NCI-H524 treated with DMSO at 0.1 percent for 48 hours (cell line): ENCODE measurements at regions not wholly inside any gene's neighbourhood (a gene's known extent, or its start where the extent isn't known, plus 50 kb on each side); places are given as distances from the start of the nearest gene placed in this dataset.
A peak's percentile ranks its signal among the peaks of the same experiment; 100 is the strongest.

Experiments
- DNase-seq: peaks from one replicate; lab custom pipeline; 2025; lab: John Stamatoyannopoulos, UW

DNA sequence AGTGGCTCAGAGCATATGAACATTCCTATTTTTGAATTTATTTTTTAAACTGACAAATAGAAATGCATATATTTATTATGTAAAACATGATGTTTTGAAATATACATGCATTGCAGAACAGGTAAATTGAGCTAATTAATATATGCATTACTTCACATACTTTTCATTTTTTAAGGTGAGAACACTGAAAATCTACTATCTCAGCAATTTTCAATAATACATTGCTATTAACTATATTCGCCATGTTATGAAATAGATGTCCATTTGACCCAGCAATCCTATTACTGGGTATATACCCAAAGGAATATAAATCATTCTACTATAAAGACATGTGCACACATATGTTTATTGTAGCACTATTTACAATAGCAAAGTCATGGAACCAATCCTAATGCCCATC lies 717.7 kb upstream of the PIK3C3 start:
- DNase-seq, result no peak

DNA sequence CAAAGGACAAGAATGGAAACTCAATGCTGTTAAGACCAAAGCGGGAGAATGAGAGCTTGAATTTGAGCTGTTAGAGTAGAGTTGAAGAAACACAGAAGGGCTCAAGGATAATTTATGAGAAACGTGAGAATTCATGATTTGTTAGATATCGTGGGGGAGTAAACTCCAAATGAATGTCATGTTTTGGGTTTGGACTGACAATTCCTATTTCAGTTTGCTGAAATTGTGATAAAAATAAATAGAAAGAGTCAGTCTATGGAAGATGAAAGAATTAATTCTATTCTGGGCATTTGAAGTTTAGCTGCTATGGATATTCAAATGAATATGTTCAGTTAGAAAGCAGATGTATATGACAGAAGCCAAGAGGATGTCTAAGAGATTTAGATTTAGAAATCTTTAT lies 723.4 kb upstream of the PIK3C3 start:
- no peak for DNase-seq

- no peak for DNase-seq
Observed at GRCh38 chr18:41227993-41228392, 727.0 kb upstream of the PIK3C3 start.

DNA sequence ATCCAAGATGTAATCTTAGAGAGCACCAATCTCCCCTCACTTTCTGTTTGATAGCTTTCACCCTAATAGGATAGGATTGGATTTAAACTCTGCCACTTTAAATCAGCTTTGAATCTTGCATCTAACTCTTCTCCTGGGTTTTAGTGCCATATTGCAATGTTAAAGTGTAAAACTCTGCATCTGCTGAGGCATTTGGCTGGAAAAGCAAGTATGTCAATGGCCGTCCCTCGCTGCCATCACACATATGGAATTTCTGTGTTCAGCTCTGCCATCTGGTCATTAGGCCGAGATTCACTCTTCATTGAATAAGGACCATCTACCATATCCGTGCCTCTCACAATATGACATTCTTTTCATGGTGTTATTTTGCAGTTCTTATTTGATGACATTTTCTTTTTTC lies 728.1 kb upstream of the PIK3C3 start:
- peak; percentile 19 for DNase-seq

GRCh38 chr18:41226186-41226585 lies 728.8 kb upstream of the PIK3C3 start:
- DNase-seq, result no peak

DNA sequence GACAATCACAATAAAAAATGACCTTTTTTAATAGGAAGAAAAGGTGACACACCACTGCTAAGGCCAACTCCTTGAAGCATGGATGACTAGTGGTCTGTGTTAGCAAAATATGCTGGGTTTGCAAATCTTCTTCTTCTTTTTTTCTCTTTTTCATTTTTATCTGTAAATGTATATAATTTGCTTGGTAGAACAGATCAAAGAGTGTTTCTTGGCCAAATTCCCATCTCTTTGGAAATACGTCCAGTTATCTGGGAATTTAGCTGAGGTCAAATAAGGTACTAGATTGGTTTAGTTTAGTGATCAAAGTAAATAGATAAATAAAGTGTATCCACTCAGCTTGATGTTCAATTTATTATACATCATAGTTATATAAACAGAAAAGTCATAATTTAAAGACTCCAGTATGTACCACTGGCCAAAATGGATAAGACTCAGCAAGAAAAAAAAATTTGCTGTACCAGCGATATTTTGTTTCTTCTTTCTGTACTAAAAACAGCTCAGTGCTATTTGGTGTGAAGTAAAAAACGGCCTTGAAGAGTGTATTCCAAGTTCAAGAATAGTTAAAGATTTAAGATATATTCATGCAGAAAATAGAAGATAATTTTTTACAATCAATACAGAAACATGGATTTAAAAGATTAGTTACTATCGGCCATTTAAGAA lies 738.6 kb upstream of the PIK3C3 start:
- no peak for DNase-seq

- DNase-seq, result no peak
Observed at GRCh38 chr18:41207706-41208105, 747.3 kb upstream of the PIK3C3 start.

DNA sequence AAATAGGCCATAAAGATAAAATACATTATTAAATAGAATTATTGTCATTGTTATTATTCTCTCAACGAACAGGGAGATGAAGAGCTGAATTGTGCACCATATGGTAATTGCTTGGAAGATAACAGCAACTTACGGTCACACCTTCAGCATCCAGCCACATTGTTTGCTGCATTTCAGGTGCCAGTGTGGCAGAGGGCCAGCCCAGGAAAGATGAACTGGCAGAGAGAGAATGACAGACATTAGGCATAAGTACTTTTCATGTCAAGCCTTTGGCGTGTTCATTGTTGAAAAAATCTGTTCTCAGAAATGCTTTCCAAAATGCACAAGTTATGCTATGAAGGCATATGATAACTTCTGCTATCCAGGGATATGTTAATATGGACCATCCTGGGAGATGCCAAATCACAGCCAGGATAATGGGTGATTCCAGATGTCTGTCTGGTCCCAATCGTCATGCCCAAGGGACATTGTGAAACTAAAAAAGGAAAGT lies 748.6 kb upstream of the PIK3C3 start:
- DNase-seq, result no peak

DNA sequence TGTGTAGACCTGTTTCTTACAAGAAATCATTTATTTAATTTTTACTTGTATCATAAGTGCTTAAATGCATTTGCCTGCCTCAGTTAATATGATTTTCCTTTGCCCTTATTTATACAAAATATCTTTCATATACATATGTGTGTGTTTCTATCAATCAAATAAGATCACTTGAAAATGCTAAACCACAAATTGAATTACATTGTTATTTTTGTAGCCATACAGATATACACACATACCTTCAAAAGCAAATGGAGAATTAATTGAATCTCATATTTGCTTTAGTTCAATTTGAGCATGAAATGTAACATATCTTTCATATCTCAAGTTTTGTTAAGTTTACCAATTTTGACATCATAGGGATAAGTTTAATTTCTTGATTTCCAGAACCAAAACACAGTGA lies 755.8 kb upstream of the PIK3C3 start:
- no peak for DNase-seq

- DNase-seq, result no peak
Observed at GRCh38 chr18:41197967-41198366, 757.1 kb upstream of the PIK3C3 start.

- DNase-seq, result no peak
Observed at GRCh38 chr18:41170346-41170745, 784.7 kb upstream of the PIK3C3 start.

DNA sequence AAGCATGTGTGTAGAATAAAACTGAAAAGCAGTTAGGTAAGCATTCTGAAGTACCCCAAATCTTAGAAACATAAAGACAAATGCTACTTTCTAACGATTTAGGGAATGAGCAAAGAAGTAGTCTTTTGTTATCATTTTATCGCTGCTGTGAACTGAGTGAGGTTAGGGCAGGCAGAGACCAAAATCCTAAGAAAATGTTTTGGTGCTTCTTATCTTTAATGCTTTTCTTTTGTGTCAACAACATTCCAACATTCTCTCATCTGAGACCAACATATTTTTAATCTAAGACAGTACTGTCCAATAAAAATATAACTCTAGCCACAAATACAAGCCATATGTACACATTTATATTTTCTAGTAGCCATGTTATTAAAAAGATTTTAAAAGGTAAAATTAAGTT lies 789.4 kb upstream of the PIK3C3 start:
- DNase-seq, result no peak

DNA sequence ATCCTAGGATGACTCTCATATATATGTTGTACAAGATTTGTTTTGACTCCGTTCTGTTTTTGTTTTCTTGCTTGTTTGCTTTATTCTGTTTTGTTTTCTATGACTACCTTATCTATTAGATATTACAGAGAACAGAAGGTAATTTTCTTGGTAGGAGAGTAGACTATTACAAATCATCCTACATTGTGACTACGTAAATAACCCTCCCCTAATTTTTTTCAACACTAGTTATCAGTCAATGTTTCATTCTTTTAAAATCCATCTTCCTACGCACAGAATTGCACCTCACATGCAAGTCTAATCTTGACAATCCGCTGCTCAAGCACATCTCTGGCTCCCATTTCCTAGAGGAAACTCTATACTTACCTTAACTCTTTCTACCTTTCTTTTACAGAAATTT lies 792.3 kb upstream of the PIK3C3 start:
- no peak for DNase-seq

DNA sequence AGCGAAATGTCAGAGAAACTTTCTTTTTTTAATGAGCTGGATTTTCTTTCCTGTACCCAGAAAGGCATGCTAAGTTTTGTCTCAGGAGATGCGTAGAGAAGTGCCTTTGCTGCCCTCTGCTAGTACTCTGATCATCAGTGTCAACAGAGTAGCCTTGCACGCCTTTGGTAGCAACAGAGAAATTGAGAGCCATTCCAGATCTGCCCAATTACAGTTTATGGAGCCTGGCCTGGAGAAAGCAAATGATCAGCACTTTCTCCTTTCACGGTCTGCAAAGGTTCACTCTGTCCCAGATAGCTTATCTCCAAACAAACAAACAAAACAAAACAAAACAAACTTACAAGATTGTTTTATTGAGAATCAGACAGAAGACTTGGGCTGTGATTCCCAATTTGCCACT lies 792.8 kb upstream of the PIK3C3 start:
- DNase-seq, result no peak

GRCh38 chr18:41155910-41156851 lies 798.9 kb upstream of the PIK3C3 start:
- DNase-seq, result no peak

DNA sequence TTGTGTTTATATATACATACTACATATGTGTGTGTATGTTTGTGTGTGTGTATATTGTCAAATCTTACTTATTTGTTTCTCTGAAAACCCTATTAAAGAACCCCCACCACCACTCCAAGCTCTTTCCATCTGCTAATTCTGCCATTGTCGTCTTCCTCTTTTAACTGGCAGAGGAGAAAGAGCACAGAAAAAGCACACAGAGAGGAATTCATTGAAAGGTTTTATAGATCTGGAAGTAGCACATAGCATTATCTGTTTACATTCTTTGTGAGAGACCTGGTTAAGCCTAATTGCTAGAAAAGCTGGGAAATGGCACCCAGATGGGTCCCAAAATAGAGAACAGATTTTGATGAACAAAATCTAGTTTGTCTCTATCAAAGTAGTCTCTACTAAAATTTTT lies 800.0 kb upstream of the PIK3C3 start:
- no peak for DNase-seq

DNA sequence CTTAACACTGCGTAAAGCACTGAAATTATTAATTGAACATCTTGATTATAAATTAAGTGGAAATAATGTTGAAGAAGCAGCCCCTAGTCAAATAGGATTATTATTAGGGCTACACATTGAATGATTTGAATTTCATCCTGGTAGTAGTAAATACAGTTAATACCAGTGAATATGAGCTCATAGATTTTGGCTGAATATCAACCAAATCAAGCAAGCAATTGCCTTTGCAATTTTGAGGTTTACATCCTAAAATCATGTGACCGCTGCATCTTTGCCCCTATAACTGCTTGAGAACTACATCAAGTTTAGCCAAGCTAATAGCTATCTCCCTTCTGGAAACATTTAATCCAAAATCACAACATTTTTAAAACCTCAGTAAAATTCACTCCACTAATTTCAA lies 801.2 kb upstream of the PIK3C3 start:
- no peak for DNase-seq

DNA sequence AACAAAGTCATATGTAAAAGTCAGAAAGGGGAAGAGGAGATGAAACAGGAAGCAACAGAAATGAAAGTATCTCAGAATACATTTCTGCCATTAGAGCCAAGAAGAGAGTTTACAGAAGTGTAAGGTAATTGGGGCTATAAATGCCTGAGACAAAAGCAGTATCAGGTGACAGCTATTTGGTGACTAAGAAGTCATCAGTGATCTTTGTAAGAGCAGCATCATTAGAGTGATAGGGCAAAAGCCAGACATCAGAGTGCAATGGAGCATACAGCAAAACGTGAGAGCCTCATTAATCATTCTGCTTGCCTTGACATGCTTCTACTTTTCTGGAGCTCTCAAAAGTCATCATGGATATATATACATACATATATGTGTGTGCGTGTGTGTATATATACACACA lies 804.7 kb upstream of the PIK3C3 start:
- no peak for DNase-seq

DNA sequence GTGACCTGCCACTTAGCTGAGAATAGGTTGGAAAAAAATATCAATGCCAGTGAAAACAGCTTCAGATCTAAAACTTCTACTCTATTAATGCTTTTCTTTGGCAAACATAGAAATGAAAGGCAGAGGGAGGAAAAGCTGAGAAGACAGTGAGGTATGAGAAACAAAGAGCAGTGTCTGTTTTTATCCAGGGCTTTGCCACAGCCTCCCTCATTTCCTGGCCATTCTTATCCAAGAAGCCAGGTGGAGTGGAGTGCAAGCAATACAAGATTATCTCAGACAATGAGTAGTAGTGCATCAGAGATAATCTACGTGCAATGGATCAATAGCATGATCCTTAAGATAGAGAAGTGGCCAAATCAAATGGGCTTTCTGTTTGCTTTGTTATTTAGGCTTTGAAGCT lies 808.7 kb upstream of the PIK3C3 start:
- DNase-seq, result no peak

- no peak for DNase-seq
Observed at GRCh38 chr18:41145516-41145915, 809.5 kb upstream of the PIK3C3 start.

- DNase-seq, result no peak
Observed at GRCh38 chr18:41144441-41144840, 810.6 kb upstream of the PIK3C3 start.

- DNase-seq, result no peak
Observed at GRCh38 chr18:41140506-41140905, 814.5 kb upstream of the PIK3C3 start.

- DNase-seq, result no peak
Observed at GRCh38 chr18:41135146-41135545, 819.9 kb upstream of the PIK3C3 start.
